ENCODE measurements at regions not wholly inside any gene's neighbourhood (a gene's known extent, or its start where the extent isn't known, plus 50 kb on each side); places are given as distances from the start of the nearest gene placed in this dataset.
"Not testable (repeated sequence)": the region's sequence is repeated elsewhere in the genome, so short reads cannot be mapped to it uniquely, and the experiment has no call there.

- no peak overlapping the region for H3K4me3 ChIP-seq (ENCODE audit: low read depth, low read length)
- peak; percentile 50; the same call in 1 of the 2 replicates for TF ChIP-seq CTCF (IDR thresholded peaks at IDR 0.05; ENCODE audit: borderline replicate concordance, insufficient read depth, low read depth, low read length)
These were observed 125.2 kb upstream of the PTBP2 start for GRCh38 chr1:96596226-96596922.

- no peak overlapping the region for H3K4me3 ChIP-seq (ENCODE audit: low read depth, low read length)
- TF ChIP-seq CTCF (IDR thresholded peaks at IDR 0.05; ENCODE audit: borderline replicate concordance, insufficient read depth, low read depth, low read length), result no peak
These were observed 124.4 kb upstream of the PTBP2 start for GRCh38 chr1:96597218-96597617.

GRCh38 chr1:96598416-96599168, 123.0 kb upstream of the PTBP2 start:
- H3K4me3 ChIP-seq (ENCODE audit: low read depth, low read length), result no peak overlapping the region
- no peak for TF ChIP-seq CTCF (IDR thresholded peaks at IDR 0.05; ENCODE audit: borderline replicate concordance, insufficient read depth, low read depth, low read length)

GRCh38 chr1:96604620-96605019, 117.0 kb upstream of the PTBP2 start:
- H3K4me3 ChIP-seq (ENCODE audit: low read depth, low read length), result not testable (repeated sequence)

GRCh38 chr1:96617375-96617774, 104.2 kb upstream of the PTBP2 start:
- not testable (repeated sequence) for H3K4me3 ChIP-seq (ENCODE audit: low read depth, low read length)

- H3K4me3 ChIP-seq (ENCODE audit: low read depth, low read length), result no peak overlapping the region
- no peak for TF ChIP-seq CTCF (IDR thresholded peaks at IDR 0.05; ENCODE audit: borderline replicate concordance, insufficient read depth, low read depth, low read length)
These were observed 89.4 kb upstream of the PTBP2 start for GRCh38 chr1:96632045-96632664.

GRCh38 chr1:96633695-96634094, 87.9 kb upstream of the PTBP2 start:
- H3K4me3 ChIP-seq (ENCODE audit: low read depth, low read length), result no peak overlapping the region
- no peak for TF ChIP-seq CTCF (IDR thresholded peaks at IDR 0.05; ENCODE audit: borderline replicate concordance, insufficient read depth, low read depth, low read length)

- H3K4me3 ChIP-seq (ENCODE audit: low read depth, low read length), result no peak overlapping the region
- no peak for TF ChIP-seq CTCF (IDR thresholded peaks at IDR 0.05; ENCODE audit: borderline replicate concordance, insufficient read depth, low read depth, low read length)
These were observed 86.7 kb upstream of the PTBP2 start for GRCh38 chr1:96634883-96635282.
